HG02973 (cell line): ENCODE measurements at regions not wholly inside any gene's neighbourhood (a gene's known extent, or its start where the extent isn't known, plus 50 kb on each side); places are given as distances from the start of the nearest gene placed in this dataset.
"Not testable (repeated sequence)": the region's sequence is repeated elsewhere in the genome, so short reads cannot be mapped to it uniquely, and the experiment has no call there.

Experiments used
- ATAC-seq: cut with Tn5 transposase; IDR thresholded peaks from one replicate; pipeline ENCODE4 v1.9.1; 2021; ENCODE audit warnings: moderate library complexity; ENCODE audit not compliant: unreplicated experiment

GRCh38 chr4:24369507-24370029, 214.8 kb downstream of the DHX15 start:
- ATAC-seq: no peak

GRCh38 chr4:24368801-24369200, 215.6 kb downstream of the DHX15 start:
- ATAC-seq: no peak

GRCh38 chr4:24364852-24365251, 219.5 kb downstream of the DHX15 start:
- ATAC-seq: no peak

GRCh38 chr4:24364249-24364648, 220.1 kb downstream of the DHX15 start:
- ATAC-seq: no peak

- no peak for ATAC-seq
Observed at GRCh38 chr4:24363751-24364150, 220.6 kb downstream of the DHX15 start.

GRCh38 chr4:24352112-24352511, 232.2 kb downstream of the DHX15 start:
- no peak for ATAC-seq

GRCh38 chr4:24349168-24349996, 235.0 kb downstream of the DHX15 start:
- not testable (repeated sequence) for ATAC-seq

- no peak for ATAC-seq
Observed at GRCh38 chr4:24339260-24339659, 245.1 kb downstream of the DHX15 start.

GRCh38 chr4:24337451-24338190, 246.7 kb downstream of the DHX15 start:
- ATAC-seq: no peak

- no peak for ATAC-seq
Observed at GRCh38 chr4:24335616-24336015, 248.7 kb downstream of the DHX15 start.

GRCh38 chr4:24334906-24335305, 249.4 kb downstream of the DHX15 start:
- no peak for ATAC-seq

- no peak for ATAC-seq
Observed at GRCh38 chr4:24330573-24330972, 253.8 kb downstream of the DHX15 start.

GRCh38 chr4:24330172-24330571, 254.2 kb downstream of the DHX15 start:
- no peak for ATAC-seq

- ATAC-seq: no peak
Observed at GRCh38 chr4:24328711-24329110, 255.6 kb downstream of the DHX15 start.

GRCh38 chr4:24328310-24328709, 256.0 kb downstream of the DHX15 start:
- no peak for ATAC-seq

- no peak for ATAC-seq
Observed at GRCh38 chr4:24322995-24323394, 261.4 kb downstream of the DHX15 start.

- ATAC-seq: no peak
Observed at GRCh38 chr4:24322511-24322910, 261.8 kb downstream of the DHX15 start.

- ATAC-seq: no peak
Observed at GRCh38 chr4:24321616-24322015, 262.7 kb downstream of the DHX15 start.

- no peak for ATAC-seq
Observed at GRCh38 chr4:24321131-24321530, 263.2 kb downstream of the DHX15 start.

GRCh38 chr4:24319387-24319786, 265.0 kb downstream of the DHX15 start:
- no peak for ATAC-seq

GRCh38 chr4:24315056-24315455, 269.3 kb downstream of the DHX15 start:
- no peak for ATAC-seq
